ENCODE measurements at regions not wholly inside any gene's neighbourhood (a gene's known extent, or its start where the extent isn't known, plus 50 kb on each side); places are given as distances from the start of the nearest gene placed in this dataset.

- TF ChIP-seq CTCF (IDR thresholded peaks at IDR 0.05) (no peak), POLR2A (IDR thresholded peaks at IDR 0.05) (no peak)
Observed at GRCh38 chr4:1502976-1503375, 96.7 kb upstream of the NKX1-1 start.
